PC-9 (cell line): ENCODE measurements at regions not wholly inside any gene's neighbourhood (a gene's known extent, or its start where the extent isn't known, plus 50 kb on each side); places are given as distances from the start of the nearest gene placed in this dataset.
"Not testable (repeated sequence)": the region's sequence is repeated elsewhere in the genome, so short reads cannot be mapped to it uniquely, and the experiment has no call there.

ENCODE experiments used
- BruUV-seq: library from RNA; stranded (reverse); fragments of 400-500 nt; replicated peaks from 2 replicates; lab custom pipeline; 2021; lab: Mats Ljungman, UMichigan
- CTCF ChIA-PET: fragments of 300-600 bp; sonication (Branson Sonifier 250); formaldehyde crosslinking; loops from one replicate; lab custom pipeline; 2022; ENCODE audit warnings: antibody characterized with exemption; lab: Charles Lee
- POLR2A ChIA-PET: fragments of 300-600 bp; sonication (Branson Sonifier 250); formaldehyde crosslinking; loops from one replicate; lab custom pipeline; 2022; ENCODE audit warnings: antibody characterized with exemption; ENCODE audit not compliant: unreplicated experiment; lab: Charles Lee
- DNase-seq, 2 experiments: peaks; one replicate each; pipeline versions ENCODE4 v3.0.0 to v3.0.0-alpha.2; 2015 to 2022; ENCODE audit warnings: mixed read lengths in 1 of 2
- H2AFZ ChIP-seq: fragments of 200-600 bp; sonication (generic); 2 replicates; pipeline ENCODE4 v1.8.1; 2017; ENCODE audit warnings: antibody characterized with exemption
- H3F3A ChIP-seq: fragments of 200-600 bp; sonication (generic); 2 replicates; pipeline ENCODE4 v1.8.1; 2017; ENCODE audit warnings: antibody characterized with exemption, mild to moderate bottlenecking, low read depth; ENCODE audit not compliant: insufficient read depth
- H3K27ac ChIP-seq: fragments of 200-600 bp; sonication (generic); 2 replicates; pipeline ENCODE4 v1.6.1; 2016; ENCODE audit warnings: mixed run types
- H3K27me3 ChIP-seq: fragments of 200-600 bp; sonication (generic); 2 replicates; pipeline ENCODE4 v1.6.1; 2016; ENCODE audit warnings: low read depth, mixed run types; ENCODE audit not compliant: insufficient read depth
- H3K36me3 ChIP-seq: fragments of 200-600 bp; sonication (generic); 2 replicates; pipeline ENCODE4 v1.6.1; 2016; ENCODE audit warnings: low read depth, mixed run types
- H3K4me1 ChIP-seq: fragments of 200-600 bp; sonication (generic); replicated peaks from 2 replicates; pipeline ENCODE4 v1.6.1; 2016; ENCODE audit warnings: mixed run types; ENCODE audit not compliant: insufficient read depth
- H3K4me2 ChIP-seq: fragments of 200-600 bp; sonication (generic); 2 replicates; pipeline ENCODE4 v1.6.1; 2017; ENCODE audit warnings: mixed run types
- H3K4me3 ChIP-seq: fragments of 200-600 bp; sonication (generic); 2 replicates; pipeline ENCODE4 v1.6.1; 2016; ENCODE audit warnings: mixed run types
- H3K79me2 ChIP-seq: fragments of 200-600 bp; sonication (generic); 2 replicates; pipeline ENCODE4 v1.6.1; 2017; ENCODE audit warnings: low read depth, mixed run types
- H3K9me2 ChIP-seq: fragments of 200-600 bp; sonication (generic); 2 replicates; pipeline ENCODE4 v1.8.1; 2017; ENCODE audit warnings: mild to moderate bottlenecking; ENCODE audit not compliant: insufficient read depth
- H3K9me3 ChIP-seq: fragments of 200-600 bp; sonication (generic); 2 replicates; pipeline ENCODE4 v1.8.1; 2016; ENCODE audit warnings: low read depth; ENCODE audit not compliant: insufficient read depth
- H4K20me1 ChIP-seq: fragments of 200-600 bp; sonication (generic); 2 replicates; pipeline ENCODE4 v1.8.1; 2017; ENCODE audit not compliant: insufficient read depth
- CTCF ChIP-seq: fragments of 200-600 bp; sonication (generic); conservative IDR thresholded peaks from 2 replicates; pipeline ENCODE4 v1.6.1; 2017; ENCODE audit warnings: mixed run types, antibody characterized with exemption, mild to moderate bottlenecking, moderate library complexity
- EZH2 ChIP-seq: fragments of 200-600 bp; sonication (generic); IDR thresholded peaks from 2 replicates; pipeline ENCODE4 v1.8.0; 2017; ENCODE audit warnings: antibody characterized with exemption, low read depth
- intact Hi-C: fragments of 100-400 bp; cut with micrococcal nuclease; formaldehyde crosslinking; loops from one replicate; pipeline ENCODE4 v1.10.0; 2022; ENCODE audit not compliant: unreplicated experiment

DNA sequence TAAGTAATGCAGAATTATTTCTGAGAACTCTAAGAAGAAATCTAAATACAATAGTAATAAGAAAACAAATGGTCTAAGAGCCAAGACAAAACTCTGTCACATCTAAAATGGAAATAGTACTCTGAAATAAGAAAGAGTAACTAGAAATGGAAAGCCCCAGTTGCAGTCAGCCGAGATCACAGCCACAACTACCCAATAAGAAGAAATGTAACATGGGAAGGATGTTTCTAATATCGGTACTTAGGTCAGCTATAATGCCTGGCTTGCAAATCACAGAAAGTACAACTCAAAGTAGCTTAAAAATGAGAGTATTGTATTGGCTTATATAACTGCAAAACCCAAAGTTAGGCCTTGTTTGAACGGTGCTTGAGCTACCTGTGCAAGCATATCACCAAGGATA, 58.6 kb upstream of the USP25 start:
- no TSS peak for BruUV-seq
- intact Hi-C loops: no loop called here
- DNase-seq: no peak

GRCh38 chr21:15672578-15672977, 57.2 kb upstream of the USP25 start:
- H3K27ac ChIP-seq, H3K36me3 ChIP-seq, BruUV-seq, H4K20me1 ChIP-seq, H3K4me2 ChIP-seq, CTCF ChIA-PET, DNase-seq, H3K4me3 ChIP-seq, intact Hi-C loops, H3K79me2 ChIP-seq, H3F3A ChIP-seq, H2AFZ ChIP-seq, POLR2A ChIA-PET, H3K27me3 ChIP-seq, H3K9me2 ChIP-seq: not testable (repeated sequence)
- Histone ChIP-seq H3K4me1 (peaks cover 10% of the 10 kb centered on the region; the same call in 1 of the 2 replicates), H3K9me3 (peaks cover 15% of the 10 kb centered on the region)

More for the DNA sequence above, 58.6 kb upstream of the USP25 start:
- H3K9me3 ChIP-seq: peaks cover 4% of the 10 kb centered on the region
- H3K9me2 ChIP-seq: no peaks in the 10 kb centered on the region
- peaks cover 23% of the 10 kb centered on the region for H3K4me1 ChIP-seq
- H3K79me2 ChIP-seq: no peaks in the 10 kb centered on the region
- no peaks in the 10 kb centered on the region for H3K27me3 ChIP-seq
- H4K20me1 ChIP-seq: no peaks in the 10 kb centered on the region
- H2AFZ ChIP-seq: 0 out of 2 replicates have a peak overlapping the region, but pooled peaks have one; percentile 48
- CTCF ChIA-PET: no interaction called here
- H3K4me3 ChIP-seq: no peak overlapping the region
- no peak overlapping the region for H3K4me2 ChIP-seq
- TF ChIP-seq CTCF (no peak), EZH2 (no peak)
- no peaks in the 10 kb centered on the region for H3K36me3 ChIP-seq
- POLR2A ChIA-PET: no interaction called here
- no peak overlapping the region for H3K27ac ChIP-seq
- H3F3A ChIP-seq: no peaks in the 10 kb centered on the region

DNA sequence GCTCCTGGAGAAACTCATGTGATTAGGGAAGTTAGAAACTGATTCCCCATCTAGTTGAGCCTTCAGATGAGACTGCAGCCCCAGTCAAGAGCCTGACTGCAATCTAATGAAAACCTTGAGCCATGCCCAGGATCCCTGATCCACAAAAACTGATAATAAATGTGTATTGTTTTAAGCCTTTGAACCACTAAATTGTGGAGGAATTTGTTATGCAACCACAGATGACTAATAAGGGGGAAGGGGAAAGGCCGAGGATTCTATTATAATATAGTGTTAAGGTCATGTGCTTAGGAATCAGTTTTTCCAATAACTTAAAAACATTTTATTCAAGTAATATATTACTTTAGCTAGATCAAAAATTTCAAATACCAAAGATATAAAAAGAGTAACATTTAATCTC, 52.8 kb upstream of the USP25 start:
- no peak overlapping the region for H3K4me2 ChIP-seq
- H3F3A ChIP-seq: no peaks in the 10 kb centered on the region
- no peak for TF ChIP-seq EZH2
- no peak for TF ChIP-seq CTCF
- no TSS peak for BruUV-seq
- intact Hi-C loops: no loop called here
- no peaks in the 10 kb centered on the region for H3K36me3 ChIP-seq
- no peaks in the 10 kb centered on the region for H3K79me2 ChIP-seq
- peaks cover 2% of the 10 kb centered on the region; the same call in 1 of the 2 replicates for H3K4me1 ChIP-seq
- H3K4me3 ChIP-seq: no peak overlapping the region
- peaks cover 20% of the 10 kb centered on the region for H3K9me3 ChIP-seq
- H4K20me1 ChIP-seq: no peaks in the 10 kb centered on the region
- no peaks in the 10 kb centered on the region for H3K9me2 ChIP-seq
- no peaks in the 10 kb centered on the region for H3K27me3 ChIP-seq
- no peak overlapping the region for H3K27ac ChIP-seq
- ChIA-PET POLR2A (no interaction called here), CTCF (no interaction called here)
- no peak for DNase-seq
- H2AFZ ChIP-seq: no peak overlapping the region

DNA sequence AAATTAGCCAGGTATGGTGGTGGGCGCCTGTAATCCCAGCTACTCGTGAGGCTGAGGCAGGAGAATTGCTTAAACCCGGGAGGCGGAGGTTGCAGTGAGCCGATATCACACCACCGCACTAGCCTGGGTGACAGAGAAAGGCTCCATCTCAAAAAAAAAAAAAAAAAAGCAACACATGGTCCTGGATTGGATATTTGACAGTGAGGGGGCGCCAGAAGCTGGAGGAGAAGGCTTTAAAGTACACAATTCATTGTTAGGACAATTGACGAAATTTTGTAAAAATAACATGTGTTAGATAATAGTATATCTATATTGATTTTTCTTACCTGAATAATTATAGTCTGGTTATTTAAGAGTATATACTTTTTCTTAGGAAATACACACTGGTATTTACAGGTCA, 50.2 kb upstream of the USP25 start:
- no peak for TF ChIP-seq CTCF
- no peak for TF ChIP-seq EZH2
- no peak overlapping the region for H3K4me3 ChIP-seq
- BruUV-seq: no TSS peak
- no peak overlapping the region for H3K4me2 ChIP-seq
- DNase-seq: no peak
- no peaks in the 10 kb centered on the region for H4K20me1 ChIP-seq
- H3K36me3 ChIP-seq: no peaks in the 10 kb centered on the region
- H3K4me1 ChIP-seq: peaks cover 15% of the 10 kb centered on the region
- intact Hi-C loops: no loop called here
- no peaks in the 10 kb centered on the region for H3K9me2 ChIP-seq
- ChIA-PET CTCF (no interaction called here), POLR2A (no interaction called here)
- no peaks in the 10 kb centered on the region for H3K27me3 ChIP-seq
- H3K79me2 ChIP-seq: no peaks in the 10 kb centered on the region
- H3F3A ChIP-seq: no peaks in the 10 kb centered on the region
- H3K9me3 ChIP-seq: peaks cover 20% of the 10 kb centered on the region
- no peak overlapping the region for H3K27ac ChIP-seq
- no peak overlapping the region for H2AFZ ChIP-seq
